PC-9 (cell line): ENCODE measurements at regions not wholly inside any gene's neighbourhood (a gene's known extent, or its start where the extent isn't known, plus 50 kb on each side); places are given as distances from the start of the nearest gene placed in this dataset.

Experiments
- BruUV-seq: library from RNA; stranded (reverse); fragments of 400-500 nt; replicated peaks from 2 replicates; lab custom pipeline; 2021; lab: Mats Ljungman, UMichigan
- CTCF ChIA-PET: fragments of 300-600 bp; sonication (Branson Sonifier 250); formaldehyde crosslinking; loops from one replicate; lab custom pipeline; 2022; ENCODE audit warnings: antibody characterized with exemption; lab: Charles Lee
- POLR2A ChIA-PET: fragments of 300-600 bp; sonication (Branson Sonifier 250); formaldehyde crosslinking; loops from one replicate; lab custom pipeline; 2022; ENCODE audit warnings: antibody characterized with exemption; ENCODE audit not compliant: unreplicated experiment; lab: Charles Lee
- DNase-seq, 2 experiments: peaks; one replicate each; pipeline versions ENCODE4 v3.0.0 to v3.0.0-alpha.2; 2015 to 2022; ENCODE audit warnings: mixed read lengths in 1 of 2
- H2AFZ ChIP-seq: fragments of 200-600 bp; sonication (generic); 2 replicates; pipeline ENCODE4 v1.8.1; 2017; ENCODE audit warnings: antibody characterized with exemption
- H3F3A ChIP-seq: fragments of 200-600 bp; sonication (generic); 2 replicates; pipeline ENCODE4 v1.8.1; 2017; ENCODE audit warnings: antibody characterized with exemption, mild to moderate bottlenecking, low read depth; ENCODE audit not compliant: insufficient read depth
- H3K27ac ChIP-seq: fragments of 200-600 bp; sonication (generic); 2 replicates; pipeline ENCODE4 v1.6.1; 2016; ENCODE audit warnings: mixed run types
- H3K27me3 ChIP-seq: fragments of 200-600 bp; sonication (generic); 2 replicates; pipeline ENCODE4 v1.6.1; 2016; ENCODE audit warnings: low read depth, mixed run types; ENCODE audit not compliant: insufficient read depth
- H3K36me3 ChIP-seq: fragments of 200-600 bp; sonication (generic); 2 replicates; pipeline ENCODE4 v1.6.1; 2016; ENCODE audit warnings: low read depth, mixed run types
- H3K4me1 ChIP-seq: fragments of 200-600 bp; sonication (generic); replicated peaks from 2 replicates; pipeline ENCODE4 v1.6.1; 2016; ENCODE audit warnings: mixed run types; ENCODE audit not compliant: insufficient read depth
- H3K4me2 ChIP-seq: fragments of 200-600 bp; sonication (generic); 2 replicates; pipeline ENCODE4 v1.6.1; 2017; ENCODE audit warnings: mixed run types
- H3K4me3 ChIP-seq: fragments of 200-600 bp; sonication (generic); 2 replicates; pipeline ENCODE4 v1.6.1; 2016; ENCODE audit warnings: mixed run types
- H3K79me2 ChIP-seq: fragments of 200-600 bp; sonication (generic); 2 replicates; pipeline ENCODE4 v1.6.1; 2017; ENCODE audit warnings: low read depth, mixed run types
- H3K9me2 ChIP-seq: fragments of 200-600 bp; sonication (generic); 2 replicates; pipeline ENCODE4 v1.8.1; 2017; ENCODE audit warnings: mild to moderate bottlenecking; ENCODE audit not compliant: insufficient read depth
- H3K9me3 ChIP-seq: fragments of 200-600 bp; sonication (generic); 2 replicates; pipeline ENCODE4 v1.8.1; 2016; ENCODE audit warnings: low read depth; ENCODE audit not compliant: insufficient read depth
- H4K20me1 ChIP-seq: fragments of 200-600 bp; sonication (generic); 2 replicates; pipeline ENCODE4 v1.8.1; 2017; ENCODE audit not compliant: insufficient read depth
- CTCF ChIP-seq: fragments of 200-600 bp; sonication (generic); conservative IDR thresholded peaks from 2 replicates; pipeline ENCODE4 v1.6.1; 2017; ENCODE audit warnings: mixed run types, antibody characterized with exemption, mild to moderate bottlenecking, moderate library complexity
- EZH2 ChIP-seq: fragments of 200-600 bp; sonication (generic); IDR thresholded peaks from 2 replicates; pipeline ENCODE4 v1.8.0; 2017; ENCODE audit warnings: antibody characterized with exemption, low read depth
- intact Hi-C: fragments of 100-400 bp; cut with micrococcal nuclease; formaldehyde crosslinking; loops from one replicate; pipeline ENCODE4 v1.10.0; 2022; ENCODE audit not compliant: unreplicated experiment

GRCh38 chr11:86138958-86139357 lies 70.1 kb upstream of the PICALM start:
- H3K36me3 ChIP-seq, result no peaks in the 10 kb centered on the region
- POLR2A ChIA-PET, result no interaction called here

GRCh38 chr11:86136538-86136937 lies 67.7 kb upstream of the PICALM start:
- H4K20me1 ChIP-seq, result no peaks in the 10 kb centered on the region
- H3K27me3 ChIP-seq, result no peaks in the 10 kb centered on the region
- no peak for TF ChIP-seq EZH2
- no peak for TF ChIP-seq CTCF
- H3K4me3 ChIP-seq, result no peak overlapping the region
- no peak overlapping the region for H2AFZ ChIP-seq
- H3K4me2 ChIP-seq, result no peak overlapping the region
- peaks cover 18% of the 10 kb centered on the region for H3K4me1 ChIP-seq
- H3K9me2 ChIP-seq, result no peaks in the 10 kb centered on the region
- no TSS peak for BruUV-seq
- H3K36me3 ChIP-seq, result no peaks in the 10 kb centered on the region
- intact Hi-C loops, result no loop called here
- DNase-seq, result no peak
- H3K79me2 ChIP-seq, result no peaks in the 10 kb centered on the region
- CTCF ChIA-PET, result no interaction called here
- H3K27ac ChIP-seq, result no peak overlapping the region
- H3K9me3 ChIP-seq, result no peaks in the 10 kb centered on the region
- POLR2A ChIA-PET, result no interaction called here
- peaks cover 7% of the 10 kb centered on the region; the same call in 1 of the 2 replicates for H3F3A ChIP-seq

More at GRCh38 chr11:86138958-86139357, 70.1 kb upstream of the PICALM start:
- Histone ChIP-seq H2AFZ (0 out of 2 replicates have a peak overlapping the region, but pooled peaks have one; percentile 4), H3K79me2 (no peaks in the 10 kb centered on the region), H4K20me1 (no peaks in the 10 kb centered on the region), H3F3A (peaks cover 7% of the 10 kb centered on the region; the same call in 1 of the 2 replicates), H3K9me3 (no peaks in the 10 kb centered on the region; the same call in 1 of the 2 replicates), H3K4me3 (no peak overlapping the region), H3K4me2 (peak overlapping the region; percentile 8; the same call in 1 of the 2 replicates), H3K4me1 (peaks cover 18% of the 10 kb centered on the region), H3K27me3 (no peaks in the 10 kb centered on the region), H3K27ac (no peak overlapping the region), H3K9me2 (no peaks in the 10 kb centered on the region)
- peak in 1 of 2 experiments; percentile 63 for DNase-seq
- BruUV-seq, result no TSS peak
- CTCF ChIA-PET, result no interaction called here
- intact Hi-C loops, result no loop called here
- no peak for TF ChIP-seq CTCF
- no peak for TF ChIP-seq EZH2

GRCh38 chr11:86135319-86135714 lies 66.4 kb upstream of the PICALM start:
- H3K9me3 ChIP-seq, result no peaks in the 10 kb centered on the region
- ChIA-PET CTCF (no interaction called here), POLR2A (no interaction called here)
- H4K20me1 ChIP-seq, result no peaks in the 10 kb centered on the region
- intact Hi-C loops, result no loop called here
- H3K27ac ChIP-seq, result no peak overlapping the region
- no peak overlapping the region for H3K4me2 ChIP-seq
- H3F3A ChIP-seq, result peaks cover 7% of the 10 kb centered on the region; the same call in 1 of the 2 replicates
- no peaks in the 10 kb centered on the region for H3K36me3 ChIP-seq
- DNase-seq, result no peak
- no peak overlapping the region for H3K4me3 ChIP-seq
- TF ChIP-seq CTCF, result no peak
- TF ChIP-seq EZH2, result no peak
- peaks cover 18% of the 10 kb centered on the region for H3K4me1 ChIP-seq
- no TSS peak for BruUV-seq
- no peaks in the 10 kb centered on the region for H3K79me2 ChIP-seq
- H3K27me3 ChIP-seq, result no peaks in the 10 kb centered on the region
- H3K9me2 ChIP-seq, result no peaks in the 10 kb centered on the region
- H2AFZ ChIP-seq, result no peak overlapping the region
